ENCODE measurements at regions not wholly inside any gene's neighbourhood (a gene's known extent, or its start where the extent isn't known, plus 50 kb on each side); places are given as distances from the start of the nearest gene placed in this dataset.

- no peak overlapping the region for H3K4me3 ChIP-seq (ENCODE audit: low read length)
- no peak for TF ChIP-seq CTCF (conservative IDR thresholded peaks at IDR 0.05; ENCODE audit: low read depth, low read length)
- DNase-seq (ENCODE audit: low read depth), result no peak
Measured at GRCh38 chr13:83211301-83211700, 671.0 kb downstream of the SLITRK1 start.

- H3K4me3 ChIP-seq (ENCODE audit: low read length), result no peak overlapping the region
- no peak for DNase-seq (ENCODE audit: low read depth)
- no peak for TF ChIP-seq CTCF (conservative IDR thresholded peaks at IDR 0.05; ENCODE audit: low read depth, low read length)
Measured at GRCh38 chr13:83204886-83205285, 677.4 kb downstream of the SLITRK1 start.

- no peak overlapping the region for H3K4me3 ChIP-seq (ENCODE audit: low read length)
- no peak for DNase-seq (ENCODE audit: low read depth)
- TF ChIP-seq CTCF (conservative IDR thresholded peaks at IDR 0.05; ENCODE audit: low read depth, low read length), result no peak
Measured at GRCh38 chr13:83201506-83201905, 680.8 kb downstream of the SLITRK1 start.

GRCh38 chr13:83197316-83197715 lies 685.0 kb downstream of the SLITRK1 start:
- H3K4me3 ChIP-seq (ENCODE audit: low read length), result no peak overlapping the region
- no peak for DNase-seq (ENCODE audit: low read depth)
- TF ChIP-seq CTCF (conservative IDR thresholded peaks at IDR 0.05; ENCODE audit: low read depth, low read length), result no peak

GRCh38 chr13:83190020-83190419 lies 692.3 kb downstream of the SLITRK1 start:
- no peak for DNase-seq (ENCODE audit: low read depth)
- no peak overlapping the region for H3K4me3 ChIP-seq (ENCODE audit: low read length)
- TF ChIP-seq CTCF (conservative IDR thresholded peaks at IDR 0.05; ENCODE audit: low read depth, low read length), result no peak

GRCh38 chr13:83184819-83185218 lies 697.5 kb downstream of the SLITRK1 start:
- H3K4me3 ChIP-seq (ENCODE audit: low read length), result no peak overlapping the region
- no peak for TF ChIP-seq CTCF (conservative IDR thresholded peaks at IDR 0.05; ENCODE audit: low read depth, low read length)
- peak; percentile 15 for DNase-seq (ENCODE audit: low read depth)

- DNase-seq (ENCODE audit: low read depth), result no peak
- no peak overlapping the region for H3K4me3 ChIP-seq (ENCODE audit: low read length)
- TF ChIP-seq CTCF (conservative IDR thresholded peaks at IDR 0.05; ENCODE audit: low read depth, low read length), result no peak
Measured at GRCh38 chr13:83184150-83184475, 698.2 kb downstream of the SLITRK1 start.
